Stomach (tissue), 8 donors: ENCODE measurements at regions not wholly inside any gene's neighbourhood (a gene's known extent, or its start where the extent isn't known, plus 50 kb on each side); places are given as distances from the start of the nearest gene placed in this dataset.
A peak's percentile ranks its signal among the peaks of the same experiment; 100 is the strongest.
"Not testable (repeated sequence)": the region's sequence is repeated elsewhere in the genome, so short reads cannot be mapped to it uniquely, and the experiment has no call there.

Source experiments
- DNase-seq, 2 donors: peaks; one replicate each; pipeline versions ENCODE4 v3.0.0 to v3.0.0-alpha.2; 2013 to 2019
- H3K27ac ChIP-seq, 5 donors: fragments of 200-600 bp in 4 of 5; sonication (generic) in 4 of 5; one replicate each; pipeline ENCODE4 v1.5.1; 2013 to 2019; ENCODE audit warnings: mild to moderate bottlenecking in 1 of 5, moderate library complexity in 1 of 5
- H3K27me3 ChIP-seq, 3 donors: fragments of 200-600 bp; sonication (generic); one replicate each; pipeline ENCODE4 v1.5.1; 2017 to 2019; ENCODE audit warnings: mixed run types in 1 of 3
- H3K36me3 ChIP-seq, 4 donors: fragments of 200-600 bp; sonication (generic); 1 replicate in 3 of 4; 2 replicates in 1 of 4; pipeline ENCODE4 v1.5.1; 2016 to 2019
- H3K4me1 ChIP-seq, 4 donors: fragments of 200-600 bp; sonication (generic); one replicate each; pipeline ENCODE4 v1.5.1; 2016 to 2019
- H3K4me3 ChIP-seq, 4 donors: fragments of 200-600 bp; sonication (generic) in 3 of 4; one replicate each; pipeline ENCODE4 v1.5.1; 2016 to 2019; ENCODE audit warnings: mild to moderate bottlenecking in 1 of 4
- H3K9me3 ChIP-seq, 4 donors: fragments of 200-600 bp; sonication (generic); one replicate each; pipeline ENCODE4 v1.5.1; 2016 to 2019
- EP300 ChIP-seq: sonication (generic); formaldehyde crosslinking; IDR thresholded peaks from one replicate; pipeline ENCODE4 v1.6.1; 2017; ENCODE audit warnings: antibody characterized with exemption
- POLR2A ChIP-seq, 4 donors: fragments of 450-650 bp; IDR thresholded peaks; one replicate each; pipeline ENCODE4 v1.6.1; 2016; ENCODE audit warnings: antibody characterized with exemption in 4 of 4, control low read depth in 2 of 4, mild to moderate bottlenecking in 1 of 4, moderate library complexity in 1 of 4
- POLR2AphosphoS5 ChIP-seq, 3 donors: sonication (generic); formaldehyde crosslinking; IDR thresholded peaks; one replicate each; pipeline ENCODE4 v1.6.1; 2016; ENCODE audit warnings: antibody characterized with exemption in 3 of 3
- WGBS, 5 donors: extraction: QIAGEN DNeasy Blood & Tissue Kit in 3 of 5; methylation state at CpG; one replicate each; pipeline versions ENCODE4 v1.1.5 to v1.1.7; 2013 to 2018; 5-methylcytosine and 5-hydroxymethylcytosine counted together
- intact Hi-C: fragments of 100-400 bp; cut with DNase I; formaldehyde crosslinking; loops from one replicate; pipeline ENCODE4 v1.15.1; 2023; ENCODE audit warnings: low total_unique reads
- TF ChIP-seq, protein P1 (sequence below), 7 experiments: fragments of 450-650 bp in 4 of 7; fragments of 200-600 bp in 3 of 7; sonication (generic) in 3 of 7; IDR thresholded peaks; one replicate each; pipeline ENCODE4 v1.5.1; 2016 to 2019; ENCODE audit warnings: antibody characterized with exemption in 7 of 7, control low read depth in 2 of 7, mild to moderate bottlenecking in 1 of 7
- donor health status: healthy with polysubstance abuse.
- donor health status: Bipolar disorder and iron deficiency.
- donor health status: healthy.

DNA sequence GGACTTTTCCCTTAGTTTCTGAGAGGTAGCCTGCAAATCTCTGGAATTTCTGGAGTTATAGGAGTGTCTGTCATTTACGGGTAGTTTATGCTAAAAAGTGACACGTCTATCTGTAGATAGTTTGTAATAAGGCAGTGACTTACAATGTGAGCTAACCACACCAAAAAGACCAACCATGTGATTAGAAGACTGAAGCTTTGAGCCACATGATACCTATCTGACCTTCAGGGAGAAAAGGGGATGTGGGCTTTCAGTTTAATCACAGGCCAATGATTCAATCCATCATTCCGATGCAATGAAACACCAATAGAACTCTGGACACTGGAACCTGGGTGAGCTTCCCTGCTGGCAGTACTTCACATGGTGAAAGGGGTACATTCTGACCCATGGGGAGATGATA lies 254.6 kb upstream of the GK2 start:
- Histone ChIP-seq H3K4me3 (no peak overlapping the region), H3K9me3 (peaks cover 0 to 10% (median 5%) of the 10 kb centered on the region in 4 donors), H3K27ac (no peak overlapping the region), H3K4me1 (no peaks in the 10 kb centered on the region), H3K36me3 (no peaks in the 10 kb centered on the region), H3K27me3 (no peaks in the 10 kb centered on the region)
- 90 to 96% (median 93%) methylated on average over 3 of the region's 3 CpGs for WGBS, 5 donors
- DNase-seq = no peak
- TF ChIP-seq, protein P1, sequence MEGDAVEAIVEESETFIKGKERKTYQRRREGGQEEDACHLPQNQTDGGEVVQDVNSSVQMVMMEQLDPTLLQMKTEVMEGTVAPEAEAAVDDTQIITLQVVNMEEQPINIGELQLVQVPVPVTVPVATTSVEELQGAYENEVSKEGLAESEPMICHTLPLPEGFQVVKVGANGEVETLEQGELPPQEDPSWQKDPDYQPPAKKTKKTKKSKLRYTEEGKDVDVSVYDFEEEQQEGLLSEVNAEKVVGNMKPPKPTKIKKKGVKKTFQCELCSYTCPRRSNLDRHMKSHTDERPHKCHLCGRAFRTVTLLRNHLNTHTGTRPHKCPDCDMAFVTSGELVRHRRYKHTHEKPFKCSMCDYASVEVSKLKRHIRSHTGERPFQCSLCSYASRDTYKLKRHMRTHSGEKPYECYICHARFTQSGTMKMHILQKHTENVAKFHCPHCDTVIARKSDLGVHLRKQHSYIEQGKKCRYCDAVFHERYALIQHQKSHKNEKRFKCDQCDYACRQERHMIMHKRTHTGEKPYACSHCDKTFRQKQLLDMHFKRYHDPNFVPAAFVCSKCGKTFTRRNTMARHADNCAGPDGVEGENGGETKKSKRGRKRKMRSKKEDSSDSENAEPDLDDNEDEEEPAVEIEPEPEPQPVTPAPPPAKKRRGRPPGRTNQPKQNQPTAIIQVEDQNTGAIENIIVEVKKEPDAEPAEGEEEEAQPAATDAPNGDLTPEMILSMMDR (IDR thresholded peaks at IDR 0.05) = no peak
- TF ChIP-seq EP300 = no peak
- TF ChIP-seq POLR2A (IDR thresholded peaks at IDR 0.05) = no peak
- TF ChIP-seq POLR2AphosphoS5 (IDR thresholded peaks at IDR 0.05) = no peak
- intact Hi-C loops = no loop called here

DNA sequence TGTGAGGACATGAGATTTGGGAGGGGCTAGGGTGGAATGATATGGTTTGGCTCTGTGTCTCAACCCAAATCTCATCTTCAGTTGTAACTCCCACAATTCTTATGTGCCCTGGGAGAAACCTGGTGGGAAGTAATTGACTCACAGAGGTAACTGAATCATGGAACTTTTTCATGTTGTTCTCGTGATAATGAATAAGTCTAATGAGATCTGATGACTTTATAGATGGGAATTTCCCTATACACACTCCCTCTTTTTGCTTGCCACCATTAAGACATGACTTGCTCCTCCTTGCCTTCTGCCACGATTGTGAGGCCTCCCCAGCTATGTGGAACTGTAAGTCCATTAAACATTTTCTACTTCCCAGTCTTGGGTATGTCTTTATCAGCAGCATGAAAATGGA lies 253.2 kb upstream of the GK2 start:
- intact Hi-C loops = no loop called here
- Histone ChIP-seq H3K36me3 (no peaks in the 10 kb centered on the region), H3K27me3 (no peaks in the 10 kb centered on the region), H3K4me3 (no peak overlapping the region), H3K9me3 (peaks cover 0 to 19% (median 9%) of the 10 kb centered on the region in 4 donors), H3K4me1 (no peaks in the 10 kb centered on the region), H3K27ac (no peak overlapping the region)
- DNase-seq = no peak
- TF ChIP-seq POLR2A (IDR thresholded peaks at IDR 0.05) = no peak
- no peak for TF ChIP-seq EP300
- no peak for TF ChIP-seq POLR2AphosphoS5 (IDR thresholded peaks at IDR 0.05)
- TF ChIP-seq, protein P1 (IDR thresholded peaks at IDR 0.05) = no peak
- WGBS, 5 donors = 73 to 89% (median 76%) methylated on average over 2 of the region's 2 CpGs

DNA sequence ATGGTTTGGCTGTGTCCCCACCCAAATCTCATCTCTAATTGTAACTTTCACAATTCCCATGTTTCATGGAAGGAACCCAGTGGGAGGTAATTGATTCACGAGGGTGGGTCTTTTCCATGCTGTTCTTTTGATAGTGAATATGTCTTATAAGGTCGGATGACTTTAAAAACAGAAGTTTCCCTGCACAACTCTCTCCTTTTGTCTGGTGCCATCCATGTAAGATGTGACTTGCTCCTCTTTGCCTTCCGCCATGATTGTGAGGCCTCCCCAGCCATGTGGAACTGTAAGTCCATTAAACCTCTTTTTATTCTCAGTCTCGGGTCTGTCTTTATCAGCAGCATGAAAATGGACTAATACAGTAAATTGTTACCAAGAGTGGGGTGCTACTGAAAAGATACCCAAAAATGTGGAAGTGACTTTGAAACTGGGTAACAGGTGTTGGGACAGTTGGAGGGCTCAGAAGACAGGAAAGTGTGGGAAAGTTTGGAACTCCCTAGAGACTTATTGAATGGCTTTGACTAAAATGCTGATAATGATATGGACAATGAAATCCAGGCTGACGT lies 251.4 kb upstream of the GK2 start:
- H3K36me3 ChIP-seq, DNase-seq, intact Hi-C loops, H3K27ac ChIP-seq, H3K4me1 ChIP-seq, H3K27me3 ChIP-seq, H3K4me3 ChIP-seq: not testable (repeated sequence)
- peaks cover 0 to 19% (median 9%) of the 10 kb centered on the region in 4 donors for H3K9me3 ChIP-seq
- WGBS, 5 donors = 48 to 76% (median 72%) methylated on average over 5 of the region's 5 CpGs

DNA sequence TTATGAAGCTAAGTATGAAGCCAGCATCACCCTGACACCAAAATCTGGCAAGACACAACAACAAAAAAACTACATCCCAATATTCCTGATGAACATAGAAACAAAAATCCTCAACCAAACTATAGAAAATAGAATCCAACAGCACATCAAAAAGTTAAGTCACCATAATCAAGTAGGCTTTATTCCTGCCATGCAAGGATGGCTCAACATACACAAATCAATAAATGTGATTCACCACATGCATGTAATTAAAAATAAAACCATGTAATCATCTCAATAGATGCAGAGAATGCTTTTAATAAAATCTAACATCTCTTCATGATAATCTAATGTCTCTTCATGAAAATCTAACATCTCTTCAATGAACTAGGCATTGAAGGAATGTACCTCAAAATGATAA lies 249.4 kb upstream of the GK2 start:
- no peak for DNase-seq

DNA sequence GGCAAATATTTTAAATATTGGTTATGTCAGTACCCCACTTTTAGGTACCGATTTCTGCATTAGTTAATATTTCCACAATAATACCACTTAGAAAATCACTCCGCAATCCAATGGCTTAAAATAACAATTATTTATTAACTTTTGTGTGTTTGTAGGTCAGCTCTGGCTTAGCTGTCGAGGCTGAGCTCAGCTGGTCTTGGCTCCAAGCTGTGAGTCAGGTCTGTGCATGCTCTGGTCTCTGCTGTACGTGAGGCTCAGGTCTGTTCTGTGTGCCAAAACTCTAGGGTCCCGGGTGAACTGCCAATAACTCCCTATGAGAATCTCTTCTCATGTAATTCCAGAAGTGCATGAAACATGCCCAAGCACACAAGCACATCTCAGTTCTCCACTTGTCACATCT lies 245.8 kb upstream of the GK2 start:
- WGBS, 5 donors = 59 to 71% (median 67%) methylated on average over 5 of the region's 5 CpGs
- no peak overlapping the region for H3K4me3 ChIP-seq
- peak overlapping the region in 1 of 5 donors; percentile 11 for H3K27ac ChIP-seq
- intact Hi-C loops = no loop called here
- H3K27me3 ChIP-seq = no peaks in the 10 kb centered on the region
- H3K9me3 ChIP-seq = peaks cover 0 to 13% (median 6%) of the 10 kb centered on the region in 4 donors
- no peak for DNase-seq
- peaks cover 12 to 35% (median 25%) of the 10 kb centered on the region in 4 donors for H3K4me1 ChIP-seq
- H3K36me3 ChIP-seq = no peaks in the 10 kb centered on the region
- TF ChIP-seq, protein P1 (IDR thresholded peaks at IDR 0.05) = no peak

More for the DNA sequence above, 249.4 kb upstream of the GK2 start:
- intact Hi-C loops = no loop called here
- Histone ChIP-seq H3K27me3 (no peaks in the 10 kb centered on the region), H3K27ac (no peak overlapping the region), H3K36me3 (no peaks in the 10 kb centered on the region), H3K9me3 (peaks cover 0 to 19% (median 9%) of the 10 kb centered on the region in 4 donors), H3K4me3 (no peak overlapping the region), H3K4me1 (peaks cover 0 to 15% (median 8%) of the 10 kb centered on the region in 4 donors)
- TF ChIP-seq, protein P1 (IDR thresholded peaks at IDR 0.05) = no peak
- TF ChIP-seq EP300 (no peak), POLR2AphosphoS5 (IDR thresholded peaks at IDR 0.05) (no peak), POLR2A (IDR thresholded peaks at IDR 0.05) (no peak)
